OCI-LY1 (cell line): ENCODE measurements at regions not wholly inside any gene's neighbourhood (a gene's known extent, or its start where the extent isn't known, plus 50 kb on each side); places are given as distances from the start of the nearest gene placed in this dataset.

Experiments used
- H2AFZ ChIP-seq: fragments of 200-600 bp; sonication (generic), shearing (Covaris generic); 2 replicates; pipeline ENCODE4 v1.6.0; 2014; ENCODE audit warnings: antibody characterized with exemption, mild to moderate bottlenecking, low read length
- H3F3A ChIP-seq: fragments of 200-600 bp; sonication (generic), shearing (Covaris generic); 2 replicates; pipeline ENCODE4 v1.6.0; 2014; ENCODE audit warnings: mild to moderate bottlenecking, antibody characterized with exemption, low read length, moderate library complexity; ENCODE audit not compliant: insufficient read depth
- H3K27ac ChIP-seq: fragments of 200-600 bp; sonication (generic); 2 replicates; pipeline ENCODE4 v1.5.1; 2014; ENCODE audit warnings: low read length, mixed run types, mild to moderate bottlenecking, low read depth; ENCODE audit not compliant: poor library complexity, severe bottlenecking
- H3K27me3 ChIP-seq: fragments of 200-600 bp; sonication (generic); 2 replicates; pipeline ENCODE4 v1.6.0; 2014; ENCODE audit warnings: antibody characterized with exemption, mild to moderate bottlenecking, low read length, moderate library complexity; ENCODE audit not compliant: insufficient read depth
- H3K36me3 ChIP-seq: fragments of 200-600 bp; sonication (generic); 2 replicates; pipeline ENCODE4 v1.6.1; 2014; ENCODE audit warnings: mild to moderate bottlenecking, antibody characterized with exemption, low read length, moderate library complexity, mixed read lengths; ENCODE audit not compliant: insufficient read depth
- H3K4me1 ChIP-seq: fragments of 200-600 bp; sonication (generic); 2 replicates; pipeline ENCODE4 v1.5.1; 2014; ENCODE audit warnings: mild to moderate bottlenecking, low read length, moderate library complexity; ENCODE audit not compliant: insufficient read depth, severe bottlenecking
- H3K4me2 ChIP-seq: fragments of 200-600 bp; sonication (generic), shearing (Covaris generic); 2 replicates; pipeline ENCODE4 v1.6.1; 2014; ENCODE audit warnings: low read length
- H3K4me3 ChIP-seq: fragments of 200-600 bp; sonication (generic); 2 replicates; pipeline ENCODE4 v1.5.1; 2014; ENCODE audit warnings: low read length, low read depth, mild to moderate bottlenecking, mixed read lengths; ENCODE audit not compliant: poor library complexity, severe bottlenecking
- H3K79me2 ChIP-seq: fragments of 200-600 bp; shearing (Covaris generic); 2 replicates; pipeline ENCODE4 v1.6.1; 2016; ENCODE audit warnings: mixed run types, low read length, mixed read lengths; ENCODE audit not compliant: insufficient read depth
- H3K9ac ChIP-seq: fragments of 200-600 bp; sonication (generic), shearing (Covaris generic); 2 replicates; pipeline ENCODE4 v1.6.1; 2014; ENCODE audit warnings: mild to moderate bottlenecking, low read length, mixed read lengths
- H3K9me2 ChIP-seq: fragments of 200-600 bp; sonication (generic), shearing (Covaris generic); 2 replicates; pipeline ENCODE4 v1.6.1; 2014; ENCODE audit warnings: low read depth, mild to moderate bottlenecking, low read length, mixed read lengths
- H3K9me3 ChIP-seq: fragments of 200-600 bp; shearing (Covaris generic); 2 replicates; pipeline ENCODE4 v1.6.1; 2014; ENCODE audit warnings: low read length, mixed read lengths
- H4K20me1 ChIP-seq: fragments of 200-600 bp; sonication (generic), shearing (Covaris generic); 2 replicates; pipeline ENCODE4 v1.6.0; 2016; ENCODE audit warnings: mild to moderate bottlenecking, low read length; ENCODE audit not compliant: insufficient read depth
- EZH2 ChIP-seq: fragments of 200-600 bp; sonication (generic), shearing (Covaris generic); IDR thresholded peaks from 2 replicates; pipeline ENCODE4 v1.8.0; 2017; ENCODE audit warnings: borderline replicate concordance, mixed run types, mild to moderate bottlenecking, antibody characterized with exemption, low read length, moderate library complexity, mixed read lengths
- TF ChIP-seq, protein P1 (sequence below): fragments of 200-600 bp; sonication (generic), shearing (Covaris generic); IDR thresholded peaks from 2 replicates; pipeline ENCODE4 v1.5.1; 2017; ENCODE audit warnings: mild to moderate bottlenecking, antibody characterized with exemption, low read length, moderate library complexity, mixed read lengths

DNA sequence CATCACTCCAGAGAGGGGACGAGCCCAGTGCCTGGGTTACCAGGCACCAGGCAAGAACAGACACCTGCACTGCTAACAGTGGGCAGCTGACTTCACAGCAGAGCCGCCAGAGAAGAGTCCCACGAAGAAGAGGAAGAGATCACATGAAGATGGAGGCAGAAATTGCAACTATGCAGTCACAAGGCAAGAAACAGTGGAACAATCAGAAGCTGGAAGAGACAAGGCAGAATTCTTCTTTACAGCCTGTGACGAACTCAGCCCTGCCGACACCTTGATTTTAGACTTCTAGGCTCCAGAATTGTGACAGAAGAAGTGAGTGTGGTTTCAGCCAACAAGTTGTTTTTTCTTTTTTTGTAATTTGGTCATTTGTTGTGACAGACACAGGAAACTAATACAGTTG, 59.2 kb downstream of the IL12A start:
- no peak overlapping the region for H3K27ac ChIP-seq
- no peaks in the 10 kb centered on the region for H3K36me3 ChIP-seq
- H3K27me3 ChIP-seq, result no peaks in the 10 kb centered on the region; the same call in 1 of the 2 replicates
- no peak for TF ChIP-seq EZH2
- TF ChIP-seq, protein P1, sequence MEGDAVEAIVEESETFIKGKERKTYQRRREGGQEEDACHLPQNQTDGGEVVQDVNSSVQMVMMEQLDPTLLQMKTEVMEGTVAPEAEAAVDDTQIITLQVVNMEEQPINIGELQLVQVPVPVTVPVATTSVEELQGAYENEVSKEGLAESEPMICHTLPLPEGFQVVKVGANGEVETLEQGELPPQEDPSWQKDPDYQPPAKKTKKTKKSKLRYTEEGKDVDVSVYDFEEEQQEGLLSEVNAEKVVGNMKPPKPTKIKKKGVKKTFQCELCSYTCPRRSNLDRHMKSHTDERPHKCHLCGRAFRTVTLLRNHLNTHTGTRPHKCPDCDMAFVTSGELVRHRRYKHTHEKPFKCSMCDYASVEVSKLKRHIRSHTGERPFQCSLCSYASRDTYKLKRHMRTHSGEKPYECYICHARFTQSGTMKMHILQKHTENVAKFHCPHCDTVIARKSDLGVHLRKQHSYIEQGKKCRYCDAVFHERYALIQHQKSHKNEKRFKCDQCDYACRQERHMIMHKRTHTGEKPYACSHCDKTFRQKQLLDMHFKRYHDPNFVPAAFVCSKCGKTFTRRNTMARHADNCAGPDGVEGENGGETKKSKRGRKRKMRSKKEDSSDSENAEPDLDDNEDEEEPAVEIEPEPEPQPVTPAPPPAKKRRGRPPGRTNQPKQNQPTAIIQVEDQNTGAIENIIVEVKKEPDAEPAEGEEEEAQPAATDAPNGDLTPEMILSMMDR, result no peak
- H4K20me1 ChIP-seq, result no peaks in the 10 kb centered on the region
- H3K4me2 ChIP-seq, result no peak overlapping the region
- H3K79me2 ChIP-seq, result no peaks in the 10 kb centered on the region
- no peaks in the 10 kb centered on the region for H3K9me3 ChIP-seq
- H3K4me1 ChIP-seq, result no peaks in the 10 kb centered on the region
- no peak overlapping the region for H2AFZ ChIP-seq
- H3K4me3 ChIP-seq, result no peak overlapping the region
- no peaks in the 10 kb centered on the region for H3F3A ChIP-seq
- no peak overlapping the region for H3K9ac ChIP-seq
- H3K9me2 ChIP-seq, result no peaks in the 10 kb centered on the region

DNA sequence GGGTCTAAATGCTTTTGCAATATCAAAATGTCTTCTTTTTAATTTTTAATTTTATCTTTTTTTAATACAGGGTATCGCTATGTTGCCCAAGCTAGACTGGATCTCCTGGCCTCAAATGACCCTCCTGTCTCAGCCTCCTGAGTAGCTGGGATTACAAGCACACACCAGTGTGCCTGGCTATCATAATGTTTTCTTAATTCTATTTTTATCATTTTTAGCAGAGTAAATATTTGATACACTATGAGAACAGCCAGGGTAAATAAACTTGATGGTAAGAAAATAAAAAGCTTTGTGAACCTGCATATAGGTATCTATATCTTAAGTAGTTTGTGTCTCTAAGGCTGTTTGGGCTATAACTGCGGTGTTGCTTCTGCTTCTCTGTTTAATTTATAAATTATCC, 60.4 kb downstream of the IL12A start:
- H3K4me1 ChIP-seq, result no peaks in the 10 kb centered on the region
- no peak overlapping the region for H3K27ac ChIP-seq
- H3K27me3 ChIP-seq, result no peaks in the 10 kb centered on the region; the same call in 1 of the 2 replicates
- no peak for TF ChIP-seq EZH2
- TF ChIP-seq, protein P1, result no peak
- H3K9me3 ChIP-seq, result no peaks in the 10 kb centered on the region
- no peak overlapping the region for H3K9ac ChIP-seq
- H3K36me3 ChIP-seq, result no peaks in the 10 kb centered on the region
- H3K9me2 ChIP-seq, result no peaks in the 10 kb centered on the region
- H3K4me3 ChIP-seq, result no peak overlapping the region
- no peaks in the 10 kb centered on the region for H3K79me2 ChIP-seq
- H3K4me2 ChIP-seq, result no peak overlapping the region
- H4K20me1 ChIP-seq, result no peaks in the 10 kb centered on the region
- no peaks in the 10 kb centered on the region for H3F3A ChIP-seq
- H2AFZ ChIP-seq, result no peak overlapping the region

DNA sequence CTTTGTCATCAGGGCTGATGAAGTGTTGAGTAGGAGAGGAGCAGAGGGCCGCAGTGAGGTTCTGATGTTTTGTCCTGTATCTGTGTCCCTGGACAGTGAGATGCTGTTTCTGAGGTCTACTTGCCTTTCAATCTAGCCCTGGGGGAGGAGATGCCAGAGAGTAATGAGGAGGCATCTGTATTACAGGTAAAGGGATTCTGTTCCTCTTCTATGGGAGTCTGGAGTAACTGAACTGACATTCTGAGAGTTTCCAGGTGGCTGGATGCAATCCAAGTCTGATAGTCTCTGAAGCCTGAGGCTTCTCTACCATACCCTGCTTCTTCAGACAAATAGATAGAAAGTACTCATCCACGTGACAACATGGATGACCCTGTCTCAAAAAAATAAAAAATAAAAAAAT, 60.9 kb downstream of the IL12A start:
- H3K9ac ChIP-seq, result no peak overlapping the region
- no peaks in the 10 kb centered on the region for H3F3A ChIP-seq
- H3K4me3 ChIP-seq, result no peak overlapping the region
- no peaks in the 10 kb centered on the region for H3K4me1 ChIP-seq
- H3K27me3 ChIP-seq, result no peaks in the 10 kb centered on the region; the same call in 1 of the 2 replicates
- H3K9me2 ChIP-seq, result no peaks in the 10 kb centered on the region
- no peak overlapping the region for H2AFZ ChIP-seq
- no peaks in the 10 kb centered on the region for H3K79me2 ChIP-seq
- H4K20me1 ChIP-seq, result no peaks in the 10 kb centered on the region
- H3K36me3 ChIP-seq, result no peaks in the 10 kb centered on the region
- H3K9me3 ChIP-seq, result no peaks in the 10 kb centered on the region
- no peak overlapping the region for H3K4me2 ChIP-seq
- H3K27ac ChIP-seq, result no peak overlapping the region
- TF ChIP-seq EZH2, result no peak
- TF ChIP-seq, protein P1, result no peak
